ENCODE measurements at regions not wholly inside any gene's neighbourhood (a gene's known extent, or its start where the extent isn't known, plus 50 kb on each side); places are given as distances from the start of the nearest gene placed in this dataset.
"Not testable (repeated sequence)": the region's sequence is repeated elsewhere in the genome, so short reads cannot be mapped to it uniquely, and the experiment has no call there.

DNA sequence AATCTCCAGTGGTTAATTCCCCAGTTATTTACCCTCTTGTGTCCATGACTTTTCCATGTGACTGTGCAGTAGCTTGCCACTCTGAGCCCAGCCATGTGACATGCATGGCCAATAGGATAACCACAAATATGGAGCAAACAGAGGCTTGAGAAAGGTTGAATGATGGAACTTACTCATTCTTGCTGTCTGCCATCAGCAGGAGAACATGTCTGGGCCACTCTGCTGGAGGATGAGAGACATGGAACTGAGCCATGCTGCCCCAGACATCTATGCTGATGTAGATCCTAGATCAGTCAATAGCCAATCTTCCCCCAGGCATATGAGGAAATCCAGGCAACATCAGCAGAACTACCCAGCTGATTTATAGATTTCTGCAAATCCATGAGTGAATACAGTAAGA lies 992.3 kb upstream of the FANCL start:
- Mint-ChIP-seq H3K4me1 (ENCODE audit: low read depth) (no peaks in the 10 kb centered on the region), H3K4me3 (no peak overlapping the region), H3K36me3 (ENCODE audit: low read depth) (no peaks in the 10 kb centered on the region), H3K27me3 (ENCODE audit: insufficient read depth) (no peaks in the 10 kb centered on the region), H3K27ac (no peak overlapping the region), H3K9me3 (peaks cover 54% of the 10 kb centered on the region)
- TF ChIP-seq, protein P1, sequence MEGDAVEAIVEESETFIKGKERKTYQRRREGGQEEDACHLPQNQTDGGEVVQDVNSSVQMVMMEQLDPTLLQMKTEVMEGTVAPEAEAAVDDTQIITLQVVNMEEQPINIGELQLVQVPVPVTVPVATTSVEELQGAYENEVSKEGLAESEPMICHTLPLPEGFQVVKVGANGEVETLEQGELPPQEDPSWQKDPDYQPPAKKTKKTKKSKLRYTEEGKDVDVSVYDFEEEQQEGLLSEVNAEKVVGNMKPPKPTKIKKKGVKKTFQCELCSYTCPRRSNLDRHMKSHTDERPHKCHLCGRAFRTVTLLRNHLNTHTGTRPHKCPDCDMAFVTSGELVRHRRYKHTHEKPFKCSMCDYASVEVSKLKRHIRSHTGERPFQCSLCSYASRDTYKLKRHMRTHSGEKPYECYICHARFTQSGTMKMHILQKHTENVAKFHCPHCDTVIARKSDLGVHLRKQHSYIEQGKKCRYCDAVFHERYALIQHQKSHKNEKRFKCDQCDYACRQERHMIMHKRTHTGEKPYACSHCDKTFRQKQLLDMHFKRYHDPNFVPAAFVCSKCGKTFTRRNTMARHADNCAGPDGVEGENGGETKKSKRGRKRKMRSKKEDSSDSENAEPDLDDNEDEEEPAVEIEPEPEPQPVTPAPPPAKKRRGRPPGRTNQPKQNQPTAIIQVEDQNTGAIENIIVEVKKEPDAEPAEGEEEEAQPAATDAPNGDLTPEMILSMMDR (IDR thresholded peaks at IDR 0.05): no peak
- DNase-seq: no peak

DNA sequence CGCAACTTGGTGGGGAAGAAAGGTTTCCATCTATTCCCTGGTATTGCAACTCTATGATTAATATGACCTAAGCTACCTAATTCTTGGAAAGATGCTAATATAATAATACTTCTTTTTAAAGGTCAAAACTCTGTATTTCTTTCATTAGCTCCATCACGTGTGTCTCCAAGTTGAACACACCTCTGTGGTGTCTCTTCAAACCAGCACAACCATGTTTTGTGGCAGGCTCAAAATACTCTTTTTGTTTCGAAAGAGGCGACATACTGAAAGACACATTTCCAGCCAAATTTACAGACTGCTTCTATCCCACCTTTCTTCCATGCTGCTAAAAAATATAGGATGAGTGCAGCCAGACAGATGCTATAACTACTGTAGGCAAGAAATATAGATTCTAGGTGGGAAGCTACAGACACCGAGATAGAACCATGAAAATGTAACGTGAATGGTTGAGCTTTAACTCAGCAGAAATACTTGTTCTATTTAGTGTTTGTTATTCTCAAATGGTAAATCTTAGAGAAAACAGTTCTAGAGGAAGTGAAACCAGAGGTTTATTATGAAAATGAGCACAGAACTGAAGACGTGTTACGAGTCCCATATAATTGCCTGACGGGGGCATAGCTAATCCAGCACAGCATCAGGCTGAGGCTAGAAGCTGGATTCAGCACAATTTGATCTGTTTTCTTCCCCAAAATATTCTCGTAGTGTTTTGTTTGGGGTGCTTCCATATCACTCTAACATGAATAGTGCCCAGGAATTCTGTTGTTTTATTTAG lies 991.5 kb upstream of the FANCL start:
- DNase-seq: no peak
- no peaks in the 10 kb centered on the region for H3K27me3 Mint-ChIP-seq (ENCODE audit: insufficient read depth)
- H3K36me3 Mint-ChIP-seq (ENCODE audit: low read depth): no peaks in the 10 kb centered on the region
- TF ChIP-seq, protein P1 (IDR thresholded peaks at IDR 0.05): no peak
- no peak overlapping the region for H3K27ac Mint-ChIP-seq
- peaks cover 45% of the 10 kb centered on the region for H3K9me3 Mint-ChIP-seq
- H3K4me3 Mint-ChIP-seq: no peak overlapping the region
- H3K4me1 Mint-ChIP-seq (ENCODE audit: low read depth): no peaks in the 10 kb centered on the region

DNA sequence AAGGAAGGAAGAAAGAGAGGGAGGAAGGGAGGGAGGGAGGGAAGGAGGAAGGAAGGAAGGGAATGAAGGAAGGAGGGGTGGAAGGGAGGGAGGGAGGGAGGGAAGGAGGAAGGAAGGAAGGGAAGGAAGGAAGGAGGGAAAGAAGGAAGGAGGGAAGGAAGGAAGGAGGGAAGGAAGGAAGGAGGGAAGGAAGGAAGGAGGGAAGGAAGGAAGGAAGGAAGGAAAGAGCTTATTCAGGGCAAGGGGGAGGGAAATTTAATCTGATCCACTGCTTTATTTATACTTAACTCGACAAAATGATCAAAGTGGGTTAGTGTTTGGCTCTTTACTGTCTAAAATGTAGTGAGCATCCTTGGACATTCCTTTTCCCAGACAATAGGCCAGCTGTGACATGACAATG lies 985.2 kb upstream of the FANCL start:
- H3K27ac Mint-ChIP-seq; H3K27me3 Mint-ChIP-seq (ENCODE audit: insufficient read depth); H3K4me3 Mint-ChIP-seq; H3K36me3 Mint-ChIP-seq (ENCODE audit: low read depth); H3K4me1 Mint-ChIP-seq (ENCODE audit: low read depth); DNase-seq: not testable (repeated sequence)
- H3K9me3 Mint-ChIP-seq: peaks cover 28% of the 10 kb centered on the region

DNA sequence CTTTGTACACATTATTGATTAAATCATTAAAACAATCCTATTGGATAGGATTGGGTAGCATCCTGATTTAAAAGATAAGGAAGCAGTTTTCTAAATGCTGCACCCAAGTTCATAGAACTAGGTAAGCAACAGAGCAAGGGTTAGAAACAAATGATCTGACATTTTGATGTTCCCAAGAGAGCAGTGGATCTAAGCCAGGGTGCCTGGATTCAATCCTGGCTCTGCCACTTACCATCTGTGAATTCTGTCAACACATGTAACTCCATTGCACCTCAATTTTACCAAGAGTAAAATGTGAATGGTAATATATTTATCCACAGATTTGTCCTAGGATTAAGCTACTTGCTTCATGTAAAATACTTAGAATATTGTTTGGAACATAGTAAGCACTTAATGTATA lies 982.6 kb upstream of the FANCL start:
- H3K4me3 Mint-ChIP-seq: no peak overlapping the region
- no peaks in the 10 kb centered on the region for H3K27me3 Mint-ChIP-seq (ENCODE audit: insufficient read depth)
- DNase-seq: no peak
- no peaks in the 10 kb centered on the region for H3K4me1 Mint-ChIP-seq (ENCODE audit: low read depth)
- TF ChIP-seq, protein P1 (IDR thresholded peaks at IDR 0.05): no peak
- H3K36me3 Mint-ChIP-seq (ENCODE audit: low read depth): no peaks in the 10 kb centered on the region
- H3K9me3 Mint-ChIP-seq: peaks cover 28% of the 10 kb centered on the region
- H3K27ac Mint-ChIP-seq: no peak overlapping the region

DNA sequence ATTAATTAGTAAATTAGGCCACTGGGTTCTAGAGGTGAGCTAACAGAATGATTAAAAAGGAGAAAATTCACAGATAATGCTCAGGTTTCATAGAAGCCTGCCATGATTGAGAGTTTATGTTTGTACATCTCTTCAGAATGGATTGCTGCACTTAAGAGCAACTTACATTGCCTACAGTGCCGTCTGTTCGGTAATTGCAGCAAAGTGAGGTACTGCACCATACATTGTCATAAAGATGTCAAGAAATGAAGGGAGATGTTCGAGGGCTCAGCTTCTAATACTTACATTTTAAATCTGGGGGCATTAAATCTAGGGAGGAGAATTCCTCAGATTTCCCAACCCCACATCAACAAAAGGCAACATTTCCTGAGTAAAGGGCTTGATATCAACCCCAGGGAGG lies 976.2 kb upstream of the FANCL start:
- Mint-ChIP-seq H3K27me3 (ENCODE audit: insufficient read depth) (peaks cover 1% of the 10 kb centered on the region; the same call in 1 of the 2 replicates), H3K9me3 (peaks cover 31% of the 10 kb centered on the region), H3K27ac (no peak overlapping the region), H3K4me1 (ENCODE audit: low read depth) (no peaks in the 10 kb centered on the region), H3K36me3 (ENCODE audit: low read depth) (no peaks in the 10 kb centered on the region), H3K4me3 (no peak overlapping the region)
- no peak for DNase-seq
- TF ChIP-seq, protein P1 (IDR thresholded peaks at IDR 0.05): no peak

DNA sequence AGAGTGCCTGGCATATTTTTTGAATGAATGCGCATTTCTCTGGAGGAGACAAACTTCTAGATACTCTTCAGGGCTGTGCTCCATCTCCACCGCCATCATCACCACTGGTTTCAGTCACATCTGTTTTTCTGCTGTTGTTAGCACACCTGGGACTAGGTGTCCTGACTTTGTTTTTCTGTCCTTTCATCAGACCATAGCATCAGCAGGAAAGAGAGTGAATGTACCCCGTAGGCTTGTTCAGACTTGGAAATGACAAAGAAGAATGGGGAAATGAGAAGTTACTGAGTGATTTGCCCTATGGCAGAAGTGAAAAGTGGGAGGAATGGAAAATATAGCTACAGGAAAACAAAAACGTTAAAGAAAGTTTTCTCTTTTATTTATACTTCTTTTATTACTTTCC lies 965.2 kb upstream of the FANCL start:
- Mint-ChIP-seq H3K4me1 (ENCODE audit: low read depth) (no peaks in the 10 kb centered on the region), H3K4me3 (no peak overlapping the region), H3K9me3 (peaks cover 12% of the 10 kb centered on the region), H3K36me3 (ENCODE audit: low read depth) (no peaks in the 10 kb centered on the region), H3K27me3 (ENCODE audit: insufficient read depth) (no peaks in the 10 kb centered on the region), H3K27ac (no peak overlapping the region)
- TF ChIP-seq, protein P1 (IDR thresholded peaks at IDR 0.05): no peak
- DNase-seq: no peak

Data from HFFc6 (cell line).